ENCODE measurements at regions not wholly inside any gene's neighbourhood (a gene's known extent, or its start where the extent isn't known, plus 50 kb on each side); places are given as distances from the start of the nearest gene placed in this dataset.

GRCh38 chr1:37150986-37151385 is 116.7 kb upstream of the GRIK3 start:
- Histone ChIP-seq H3K9ac (ENCODE audit: extremely low read depth, insufficient read length, low read length) (no peak overlapping the region), H3K14ac (ENCODE audit: insufficient read depth, low read length) (no peak overlapping the region), H2AK5ac (ENCODE audit: insufficient read length, low read length) (no peak overlapping the region), H2BK20ac (ENCODE audit: low read depth, low read length, poor library complexity, severe bottlenecking) (no peak overlapping the region), H3K23ac (ENCODE audit: insufficient read length, low read depth, low read length) (no peak overlapping the region), H4K8ac (replicated peaks; ENCODE audit: insufficient read length, low read depth, low read length) (no peak overlapping the region), H3K27me3 (ENCODE audit: insufficient read depth, low read length) (no peaks in the 10 kb centered on the region), H3K4me2 (ENCODE audit: insufficient read depth, insufficient read length, low read length) (no peak overlapping the region), H3K9me3 (ENCODE audit: control insufficient read depth, low read depth, low read length) (no peaks in the 10 kb centered on the region), H3K4me1 (ENCODE audit: insufficient read depth, low read length) (no peaks in the 10 kb centered on the region), H3K4ac (ENCODE audit: low read depth, low read length) (no peak overlapping the region), H2BK15ac (ENCODE audit: low read depth, low read length) (no peak overlapping the region), H2AFZ (ENCODE audit: low read length) (no peak overlapping the region), H3T11ph (ENCODE audit: low read length) (no peak overlapping the region), H4K20me1 (ENCODE audit: control insufficient read depth, insufficient read depth, insufficient read length) (no peaks in the 10 kb centered on the region), H3K18ac (ENCODE audit: insufficient read length, low read depth, low read length) (no peak overlapping the region), H4K5ac (ENCODE audit: insufficient read length, low read depth, low read length) (no peak overlapping the region), H4K91ac (ENCODE audit: insufficient read length, low read depth, low read length) (no peak overlapping the region), H3K79me1 (ENCODE audit: insufficient read depth, low read depth, low read length, poor library complexity, severe bottlenecking) (no peaks in the 10 kb centered on the region), H3K79me2 (ENCODE audit: insufficient read depth, low read length) (no peaks in the 10 kb centered on the region), H3K56ac (ENCODE audit: insufficient read length, low read depth, low read length) (no peak overlapping the region), H2BK5ac (ENCODE audit: insufficient read length, low read length) (no peak overlapping the region), H2BK120ac (ENCODE audit: low read depth, low read length, poor library complexity, severe bottlenecking) (no peak overlapping the region), H3K27ac (ENCODE audit: insufficient read length, low read depth, low read length) (no peak overlapping the region), H3K23me2 (ENCODE audit: insufficient read length, low read depth, low read length, poor library complexity, severe bottlenecking) (no peaks in the 10 kb centered on the region), H2BK12ac (ENCODE audit: insufficient read length, low read depth, low read length) (no peak overlapping the region)
- no peak for TF ChIP-seq CTCF (conservative IDR thresholded peaks at IDR 0.05)
- DNase-seq: no peak
- Mint-ChIP-seq H3K36me3 (ENCODE audit: insufficient read depth in 1 of 3, low read depth in 3 of 3) (no peaks in the 10 kb centered on the region; a peak in 1 of 7 replicates), H3K9me3 (peaks cover 0 to 6% of the 10 kb centered on the region in 2 experiments; a peak in 3 of 5 replicates), H3K4me1 (no peaks in the 10 kb centered on the region), H3K27me3 (ENCODE audit: low read depth) (peaks cover 18% of the 10 kb centered on the region), H3K4me3 (no peak overlapping the region), H3K27ac (no peak overlapping the region)
- WGBS (ENCODE audit: extremely low coverage, insufficient read length, low lambda C conversion rate): no CpG with 5 or more reads among the region's 5 CpGs

Data from H9 (cell line).